Naive thymus-derived CD8-positive, alpha-beta T cell (primary cell): ENCODE measurements at regions not wholly inside any gene's neighbourhood (a gene's known extent, or its start where the extent isn't known, plus 50 kb on each side); places are given as distances from the start of the nearest gene placed in this dataset.
A peak's percentile ranks its signal among the peaks of the same experiment; 100 is the strongest.
"Not testable (repeated sequence)": the region's sequence is repeated elsewhere in the genome, so short reads cannot be mapped to it uniquely, and the experiment has no call there.

Experiments
- ATAC-seq, 2 donors: fragments of 150-1000 bp; cut with Tn5 transposase in 1 of 2; sonication (Bioruptor Pico), chemical (Tn5 transposase) in 1 of 2; 1 replicate in 1 of 2; 2 replicates in 1 of 2; pipeline ENCODE4 v1.10.0; 2021; ENCODE audit warnings: mild to moderate bottlenecking in 2 of 2, moderate library complexity in 2 of 2
- POLR2A ChIA-PET: fragments of 350-600 bp; sonication (Branson Sonifier 250); formaldehyde crosslinking; loops from one replicate; lab custom pipeline; 2021; ENCODE audit warnings: antibody characterized with exemption; lab: Charles Lee
- DNase-seq, 10 donors: peaks; one replicate each; pipeline versions ENCODE4 v3.0.0 to v3.0.0-alpha.2; 2020 to 2022
- H3K27ac Mint-ChIP-seq, 10 donors: one replicate each; pipeline ENCODE4 v1.8.0; 2020 to 2022; ENCODE audit warnings: mild to moderate bottlenecking in 10 of 10, mixed read lengths in 10 of 10, moderate library complexity in 4 of 10, inconsistent platforms in 1 of 10
- H3K27me3 Mint-ChIP-seq, 5 donors: one replicate each; pipeline ENCODE4 v1.8.0; 2021 to 2022; ENCODE audit warnings: mixed read lengths in 5 of 5
- H3K36me3 Mint-ChIP-seq, 3 donors: one replicate each; pipeline ENCODE4 v1.8.0; 2020 to 2022; ENCODE audit warnings: mixed read lengths in 3 of 3, mild to moderate bottlenecking in 2 of 3, inconsistent platforms in 1 of 3
- H3K4me1 Mint-ChIP-seq, 4 donors: one replicate each; pipeline ENCODE4 v1.8.0; 2021 to 2022; ENCODE audit warnings: mixed read lengths in 4 of 4
- H3K4me3 Mint-ChIP-seq, 10 donors: one replicate each; pipeline ENCODE4 v1.8.0; 2020 to 2022; ENCODE audit warnings: mild to moderate bottlenecking in 10 of 10, mixed read lengths in 10 of 10, moderate library complexity in 6 of 10, inconsistent platforms in 1 of 10
- H3K9me3 Mint-ChIP-seq, 9 donors: one replicate each; pipeline ENCODE4 v1.8.0; 2020 to 2022; ENCODE audit warnings: mixed read lengths in 9 of 9, mild to moderate bottlenecking in 3 of 9, inconsistent platforms in 1 of 9, moderate library complexity in 1 of 9

DNA sequence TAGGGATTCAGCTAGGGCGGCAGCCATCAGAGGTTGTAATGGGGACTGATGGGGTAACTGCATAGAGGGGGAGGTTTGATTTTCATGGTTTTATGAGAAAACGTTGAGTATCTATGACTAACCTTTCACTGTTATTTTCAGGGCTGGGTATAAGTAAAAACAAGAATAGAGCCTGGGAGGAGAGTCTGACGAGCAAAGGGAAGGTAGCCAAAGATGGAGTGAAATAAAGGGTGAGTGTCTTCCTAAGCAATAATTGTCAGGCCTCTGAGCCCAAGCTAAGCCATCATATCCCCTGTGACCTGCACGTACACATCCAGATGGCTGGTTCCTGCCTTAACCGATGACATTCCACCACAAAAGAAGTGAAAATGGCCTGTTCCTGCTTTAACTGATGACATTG is 281.5 kb downstream of the RPS4Y2 start:
- Mint-ChIP-seq H3K27ac (peak overlapping the region in 1 of 10 donors; percentile 3), H3K4me1 (peaks cover 10 to 41% (median 23%) of the 10 kb centered on the region in 4 donors)
- DNase-seq, H3K27me3 Mint-ChIP-seq, POLR2A ChIA-PET, ATAC-seq, H3K36me3 Mint-ChIP-seq, H3K9me3 Mint-ChIP-seq, H3K4me3 Mint-ChIP-seq: not testable (repeated sequence)

DNA sequence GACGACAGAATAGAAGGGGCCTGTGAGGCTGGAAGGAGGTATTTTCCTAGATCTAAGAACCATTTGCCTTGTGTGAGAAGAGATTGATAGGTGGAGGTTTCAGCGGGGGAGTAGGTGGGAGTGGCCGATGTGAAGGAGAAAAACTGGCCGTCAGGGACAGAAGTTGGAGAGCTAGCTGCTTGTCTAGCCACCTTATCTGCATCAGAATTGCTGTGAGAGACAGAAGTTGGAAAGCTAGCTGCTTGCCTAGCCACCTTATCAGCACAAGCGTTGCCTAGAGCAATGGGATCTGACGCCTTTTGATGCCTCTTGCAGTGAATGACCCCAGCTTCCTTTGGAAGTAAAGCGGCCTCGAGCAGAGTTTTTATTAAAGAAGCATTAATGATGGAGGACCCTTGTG is 283.9 kb downstream of the RPS4Y2 start:
- no peak for DNase-seq
- Mint-ChIP-seq H3K27ac (no peak overlapping the region), H3K4me3 (no peak overlapping the region), H3K9me3 (peaks cover 0 to 8% (median 0%) of the 10 kb centered on the region in 9 donors), H3K27me3 (peaks cover 0 to 2% (median 0%) of the 10 kb centered on the region in 5 donors), H3K4me1 (peaks cover 0 to 28% (median 9%) of the 10 kb centered on the region in 4 donors), H3K36me3 (no peaks in the 10 kb centered on the region)
- ATAC-seq: no peak
- POLR2A ChIA-PET: no interaction called here

DNA sequence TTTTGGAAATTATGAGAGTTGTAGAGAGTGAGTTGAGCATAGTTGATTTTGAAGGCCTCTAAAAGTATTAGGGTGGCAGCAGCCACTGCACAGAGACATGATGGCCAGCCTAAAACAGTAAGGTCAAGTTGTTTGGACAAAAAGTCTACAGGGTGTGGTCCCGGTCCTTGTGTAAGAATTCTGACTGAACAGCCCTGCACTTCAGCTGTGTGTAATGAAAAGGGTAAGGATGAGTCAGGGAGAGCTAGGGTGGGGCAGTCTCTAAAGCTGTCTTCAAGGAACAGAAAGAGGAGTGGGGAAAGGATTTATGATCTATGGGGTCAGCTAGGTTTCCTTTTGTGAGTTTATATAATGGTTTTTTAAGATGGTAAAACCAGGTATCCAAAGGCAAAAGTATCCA is 284.8 kb downstream of the RPS4Y2 start:
- H3K27me3 Mint-ChIP-seq, ATAC-seq, H3K4me3 Mint-ChIP-seq, H3K36me3 Mint-ChIP-seq, H3K9me3 Mint-ChIP-seq, DNase-seq, POLR2A ChIA-PET: not testable (repeated sequence)
- peak overlapping the region in 2 of 10 donors; percentile 44 to 49 for H3K27ac Mint-ChIP-seq
- H3K4me1 Mint-ChIP-seq: peaks cover 0 to 29% (median 7%) of the 10 kb centered on the region in 4 donors

DNA sequence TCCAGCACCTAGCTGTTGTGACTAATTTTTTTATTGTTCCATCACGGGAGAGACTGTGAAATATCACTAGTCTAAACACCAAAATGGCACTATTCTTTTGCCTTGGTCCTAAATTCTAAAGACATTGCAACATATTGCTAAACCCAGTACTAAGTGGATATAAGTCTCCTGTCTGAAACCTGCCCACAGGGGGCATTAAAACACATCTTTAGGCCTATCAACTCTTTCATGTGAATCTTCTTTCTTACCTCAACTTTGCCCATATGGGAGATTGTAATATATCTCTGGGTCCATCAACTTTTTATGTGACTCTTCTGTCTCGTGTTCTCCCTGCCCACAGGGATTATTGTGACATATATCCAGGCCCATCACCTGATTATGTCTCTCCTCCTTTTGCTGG is 317.2 kb downstream of the RPS4Y2 start:
- Mint-ChIP-seq H3K4me3 (no peak overlapping the region), H3K27ac (no peak overlapping the region), H3K4me1 (peaks cover 1 to 7% (median 3%) of the 10 kb centered on the region in 4 donors), H3K27me3 (no peaks in the 10 kb centered on the region), H3K36me3 (no peaks in the 10 kb centered on the region), H3K9me3 (no peaks in the 10 kb centered on the region)
- POLR2A ChIA-PET: no interaction called here
- ATAC-seq: no peak
- no peak for DNase-seq

DNA sequence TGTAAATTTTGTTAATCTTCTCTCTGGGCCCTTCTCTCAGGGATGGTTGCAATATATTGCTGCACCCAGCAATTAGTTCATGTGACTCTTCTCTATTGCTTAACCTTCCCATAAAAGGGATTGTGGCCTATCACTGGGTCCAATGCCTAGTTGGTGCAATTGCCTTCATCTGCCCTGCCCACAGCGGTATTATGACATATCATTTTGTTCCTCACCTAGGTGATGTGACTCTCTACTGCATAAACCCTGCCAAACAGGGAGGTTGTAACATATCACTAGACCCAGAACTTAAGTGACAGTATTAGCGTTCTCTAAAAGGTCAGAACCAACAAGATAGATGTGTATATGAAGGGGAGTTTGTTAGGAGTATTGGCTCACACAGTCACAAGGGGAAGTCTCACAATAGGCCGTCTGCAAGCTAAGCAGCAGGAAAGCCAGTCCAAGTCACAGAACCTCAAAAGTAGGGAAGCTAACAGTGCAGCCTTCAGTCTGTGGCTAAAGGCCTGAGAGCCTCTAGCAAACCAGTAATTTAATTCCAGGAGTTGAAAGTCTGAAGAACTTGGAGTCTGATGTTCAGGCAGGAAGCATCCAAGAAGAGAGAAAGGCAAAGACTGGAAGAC is 317.8 kb downstream of the RPS4Y2 start:
- DNase-seq (no peak), ATAC-seq (no peak)
- Mint-ChIP-seq H3K36me3 (no peaks in the 10 kb centered on the region), H3K27me3 (no peaks in the 10 kb centered on the region), H3K9me3 (no peaks in the 10 kb centered on the region), H3K4me1 (peaks cover 1 to 7% (median 3%) of the 10 kb centered on the region in 4 donors), H3K4me3 (no peak overlapping the region), H3K27ac (no peak overlapping the region)
- POLR2A ChIA-PET: no interaction called here

DNA sequence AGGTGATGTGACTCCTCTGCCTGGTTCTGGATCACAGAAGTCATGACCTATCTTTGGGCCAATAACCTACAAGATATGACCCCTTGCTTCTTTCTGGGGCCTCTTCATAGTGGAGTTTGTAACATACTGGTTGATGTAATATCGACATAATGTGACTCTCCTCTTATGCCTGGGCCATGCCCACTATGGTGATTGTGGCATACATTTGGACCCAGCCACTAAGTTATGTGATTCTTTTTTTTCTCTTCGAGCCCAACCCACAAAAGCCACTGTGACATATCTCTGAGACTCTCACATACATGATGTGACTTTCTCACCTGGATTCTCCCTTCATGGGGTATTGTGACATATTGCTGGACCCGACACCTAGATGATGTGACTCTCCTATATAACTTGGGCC is 319.8 kb downstream of the RPS4Y2 start:
- H3K36me3 Mint-ChIP-seq: no peaks in the 10 kb centered on the region
- no peak overlapping the region for H3K27ac Mint-ChIP-seq
- POLR2A ChIA-PET: no interaction called here
- ATAC-seq (no peak), DNase-seq (no peak)
- no peaks in the 10 kb centered on the region for H3K27me3 Mint-ChIP-seq
- no peak overlapping the region for H3K4me3 Mint-ChIP-seq
- peaks cover 1 to 7% (median 3%) of the 10 kb centered on the region in 4 donors for H3K4me1 Mint-ChIP-seq
- H3K9me3 Mint-ChIP-seq: no peaks in the 10 kb centered on the region

DNA sequence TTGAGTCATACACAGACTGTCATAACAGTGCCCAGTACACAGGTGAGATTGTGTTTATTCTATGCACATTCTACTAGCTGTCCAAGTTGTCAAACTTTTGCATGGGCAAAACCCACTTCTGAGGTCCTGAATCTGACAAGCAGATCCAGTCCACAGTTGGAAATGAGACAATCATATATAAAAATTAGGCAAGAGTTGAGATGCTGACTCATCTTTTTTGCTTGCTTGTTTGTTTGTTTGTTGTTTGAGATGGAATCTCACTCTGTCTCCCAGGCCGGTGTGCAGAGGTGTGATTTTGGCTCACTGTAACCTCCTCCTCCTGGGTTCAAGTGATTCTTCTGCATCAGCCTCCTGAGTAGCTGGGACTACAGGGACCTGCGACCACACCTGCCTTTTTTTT is 323.8 kb downstream of the RPS4Y2 start:
- no peak overlapping the region for H3K4me3 Mint-ChIP-seq
- ATAC-seq: no peak
- no peaks in the 10 kb centered on the region for H3K36me3 Mint-ChIP-seq
- peaks cover 0 to 3% (median 0%) of the 10 kb centered on the region in 4 donors for H3K4me1 Mint-ChIP-seq
- H3K27me3 Mint-ChIP-seq: no peaks in the 10 kb centered on the region
- POLR2A ChIA-PET: no interaction called here
- no peak overlapping the region for H3K27ac Mint-ChIP-seq
- no peak for DNase-seq
- no peaks in the 10 kb centered on the region for H3K9me3 Mint-ChIP-seq

DNA sequence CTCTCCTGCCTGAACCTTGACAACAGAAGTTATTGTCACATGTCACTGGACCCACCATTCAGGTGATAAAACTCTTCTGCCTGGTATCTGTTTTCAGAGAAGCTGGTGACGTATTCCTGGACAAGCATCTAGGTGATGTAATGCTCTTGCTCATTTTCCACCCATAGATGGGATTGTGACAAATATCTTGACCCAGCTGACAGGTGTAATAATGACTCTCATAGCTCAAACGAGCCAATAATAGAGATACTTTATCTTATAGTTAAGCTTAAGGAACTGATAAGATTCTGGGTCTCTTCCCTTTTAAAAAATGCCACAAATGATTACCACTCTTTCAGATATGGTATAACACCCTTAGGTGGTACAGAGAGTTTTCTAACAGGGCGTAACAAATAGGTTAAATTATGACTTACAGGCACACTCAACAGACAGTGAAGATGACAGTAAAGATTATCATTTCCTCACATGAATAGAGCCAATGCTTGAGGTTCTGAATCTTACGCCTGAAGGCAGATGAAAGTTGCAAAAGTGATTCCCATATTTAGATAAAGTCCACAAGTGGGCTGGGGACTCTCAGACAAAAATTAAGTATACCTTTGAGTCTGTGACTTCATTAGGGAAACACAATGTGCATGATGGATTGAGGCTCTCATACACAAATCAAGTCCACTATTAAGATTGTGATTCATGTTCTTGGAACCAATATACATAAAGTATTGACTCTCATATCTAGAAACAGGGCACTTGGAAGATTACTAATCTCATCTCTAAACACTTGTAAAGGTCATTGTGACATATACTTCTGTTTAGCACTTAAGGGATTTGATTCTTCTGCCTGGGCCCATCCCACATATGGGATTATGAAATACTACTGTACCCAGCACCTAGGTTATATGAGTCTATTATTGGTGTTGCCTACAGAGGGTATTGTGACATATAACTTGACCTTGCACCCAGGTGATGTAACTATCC is 326.0 kb downstream of the RPS4Y2 start:
- no peaks in the 10 kb centered on the region for H3K27me3 Mint-ChIP-seq

DNA sequence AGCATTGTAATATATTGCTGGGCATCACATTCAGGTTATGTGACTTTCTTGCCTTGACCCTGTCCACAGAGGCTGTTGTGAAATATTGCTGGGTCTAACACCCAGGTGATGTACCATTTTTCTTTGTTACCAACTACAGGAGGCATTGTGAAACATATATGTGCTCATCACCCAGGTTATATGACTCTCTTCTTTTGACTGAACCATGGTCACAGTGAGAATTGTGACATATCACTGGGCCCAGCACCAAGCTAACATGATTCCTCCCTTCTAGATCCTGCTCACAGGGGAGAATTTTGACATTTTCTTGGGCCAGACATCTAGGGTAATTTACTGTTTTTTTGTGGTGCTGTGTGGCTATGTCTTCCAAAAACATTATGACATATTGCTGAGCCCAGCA is 326.7 kb downstream of the RPS4Y2 start:
- no peaks in the 10 kb centered on the region for H3K27me3 Mint-ChIP-seq
- no peak for ATAC-seq
- no peak overlapping the region for H3K27ac Mint-ChIP-seq
- POLR2A ChIA-PET: no interaction called here
- no peak overlapping the region for H3K4me3 Mint-ChIP-seq
- peaks cover 0 to 4% (median 0%) of the 10 kb centered on the region in 9 donors for H3K9me3 Mint-ChIP-seq
- peaks cover 0 to 2% (median 0%) of the 10 kb centered on the region in 4 donors for H3K4me1 Mint-ChIP-seq
- DNase-seq: no peak
- H3K36me3 Mint-ChIP-seq: peaks cover 0 to 2% (median 0%) of the 10 kb centered on the region in 3 donors

More for the DNA sequence above, 326.0 kb downstream of the RPS4Y2 start:
- peaks cover 0 to under 1% (median 0%) of the 10 kb centered on the region in 3 donors for H3K36me3 Mint-ChIP-seq
- DNase-seq (no peak), ATAC-seq (no peak)
- POLR2A ChIA-PET: no interaction called here
- no peaks in the 10 kb centered on the region for H3K9me3 Mint-ChIP-seq
- H3K27ac Mint-ChIP-seq: peak overlapping the region in 1 of 10 donors; percentile 57
- peaks cover 0 to 3% (median 0%) of the 10 kb centered on the region in 4 donors for H3K4me1 Mint-ChIP-seq
- H3K4me3 Mint-ChIP-seq: no peak overlapping the region

DNA sequence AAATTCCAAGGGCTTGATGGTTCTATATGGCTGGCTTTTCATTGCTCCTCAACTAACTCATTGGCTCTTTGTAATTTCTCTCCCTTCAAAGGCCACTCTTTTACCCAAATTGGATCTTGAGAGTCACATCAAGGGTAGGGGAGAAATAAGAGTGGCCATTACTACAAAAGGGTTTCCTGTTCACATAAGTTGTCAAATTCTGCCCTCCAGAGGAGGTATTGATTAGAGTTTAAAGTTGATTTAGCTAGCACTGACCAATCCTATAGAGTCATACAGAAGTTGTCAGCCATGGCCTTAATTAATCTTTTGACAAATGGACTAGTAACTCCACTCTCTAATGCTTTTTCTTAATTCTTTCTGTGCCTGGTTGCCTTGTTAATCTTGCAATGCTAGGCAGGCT is 336.0 kb downstream of the RPS4Y2 start:
- DNase-seq: no peak
- H3K27me3 Mint-ChIP-seq: peaks cover 0 to 2% (median 0%) of the 10 kb centered on the region in 5 donors
- H3K9me3 Mint-ChIP-seq: peaks cover 0 to 6% (median 0%) of the 10 kb centered on the region in 9 donors
- POLR2A ChIA-PET: no interaction called here
- H3K36me3 Mint-ChIP-seq: peaks cover 0 to 4% (median 0%) of the 10 kb centered on the region in 3 donors
- no peak overlapping the region for H3K27ac Mint-ChIP-seq
- H3K4me3 Mint-ChIP-seq: no peak overlapping the region
- ATAC-seq: no peak
- H3K4me1 Mint-ChIP-seq: no peaks in the 10 kb centered on the region

DNA sequence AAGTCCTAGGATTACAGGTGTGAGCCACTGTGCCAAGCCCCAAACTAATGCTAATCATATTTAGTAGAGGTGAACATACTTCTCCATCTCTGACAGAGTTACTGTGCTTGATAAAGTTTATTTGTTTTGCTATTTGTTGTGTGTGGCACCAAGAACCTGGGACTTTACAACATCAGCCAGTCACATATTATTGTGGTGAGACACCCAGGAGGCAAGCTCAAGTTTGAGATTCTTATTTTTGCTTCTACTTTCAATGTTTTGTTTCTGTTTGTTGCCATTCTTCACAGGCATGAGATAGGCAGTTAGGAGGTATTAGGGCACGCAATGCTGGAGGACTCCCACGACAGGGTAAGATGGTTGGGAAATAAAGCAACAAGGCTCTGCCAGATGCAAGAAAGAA is 346.6 kb downstream of the RPS4Y2 start:
- ATAC-seq (no peak), DNase-seq (no peak)
- Mint-ChIP-seq H3K4me3 (no peak overlapping the region), H3K27me3 (no peaks in the 10 kb centered on the region), H3K9me3 (peaks cover 0 to 4% (median 0%) of the 10 kb centered on the region in 9 donors), H3K4me1 (peaks cover 0 to 22% (median under 1%) of the 10 kb centered on the region in 4 donors), H3K36me3 (no peaks in the 10 kb centered on the region), H3K27ac (no peak overlapping the region)
- POLR2A ChIA-PET: no interaction called here

DNA sequence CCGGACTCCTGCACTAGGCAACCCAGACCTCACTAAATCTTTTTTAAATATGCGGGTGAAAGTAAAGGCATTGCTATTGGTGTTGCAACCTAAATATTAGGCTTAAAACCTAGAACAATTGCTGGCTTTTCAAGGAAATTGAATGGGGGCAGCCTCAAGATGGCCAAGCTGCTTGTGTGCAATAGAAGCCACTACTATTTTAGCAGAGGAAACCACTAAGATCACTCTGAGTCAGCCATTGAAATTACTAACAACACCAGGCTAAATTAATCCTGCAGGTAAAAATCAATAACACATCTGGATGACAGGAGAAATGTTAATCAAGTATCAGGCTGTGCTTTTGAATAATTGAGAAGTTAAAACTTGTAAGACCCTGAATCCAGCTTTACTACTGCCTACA is 348.0 kb downstream of the RPS4Y2 start:
- POLR2A ChIA-PET: no interaction called here
- Mint-ChIP-seq H3K9me3 (peaks cover 0 to 4% (median 0%) of the 10 kb centered on the region in 9 donors), H3K36me3 (no peaks in the 10 kb centered on the region), H3K4me3 (no peak overlapping the region), H3K4me1 (peaks cover 0 to 24% (median 2%) of the 10 kb centered on the region in 4 donors), H3K27ac (no peak overlapping the region), H3K27me3 (no peaks in the 10 kb centered on the region)
- no peak for DNase-seq
- ATAC-seq: no peak

DNA sequence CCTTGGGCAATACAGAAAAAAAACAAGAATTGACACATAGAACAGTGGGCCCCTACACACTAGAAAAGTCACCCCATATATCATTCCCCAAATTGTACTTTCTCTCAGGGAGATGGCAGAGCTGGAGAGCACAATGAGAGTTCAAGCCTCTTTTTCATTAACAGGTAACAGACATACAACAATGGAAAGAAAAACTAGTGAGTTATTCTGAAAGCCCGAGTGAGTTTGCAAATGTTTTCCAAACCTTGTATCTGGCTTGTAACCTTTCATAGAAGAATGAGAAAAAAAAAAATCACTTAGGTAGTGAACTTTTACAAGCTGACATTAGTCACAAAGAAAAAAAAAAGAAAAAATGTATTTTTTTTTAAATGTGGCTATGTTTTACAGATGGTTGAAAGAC is 349.6 kb downstream of the RPS4Y2 start:
- no peak overlapping the region for H3K27ac Mint-ChIP-seq
- peaks cover 0 to 33% (median 4%) of the 10 kb centered on the region in 4 donors for H3K4me1 Mint-ChIP-seq
- H3K27me3 Mint-ChIP-seq: no peaks in the 10 kb centered on the region
- POLR2A ChIA-PET: no interaction called here
- no peak overlapping the region for H3K4me3 Mint-ChIP-seq
- ATAC-seq (no peak), DNase-seq (no peak)
- no peaks in the 10 kb centered on the region for H3K36me3 Mint-ChIP-seq
- peaks cover 0 to 4% (median 0%) of the 10 kb centered on the region in 9 donors for H3K9me3 Mint-ChIP-seq
